ENCODE measurements at regions not wholly inside any gene's neighbourhood (a gene's known extent, or its start where the extent isn't known, plus 50 kb on each side); places are given as distances from the start of the nearest gene placed in this dataset.

DNA sequence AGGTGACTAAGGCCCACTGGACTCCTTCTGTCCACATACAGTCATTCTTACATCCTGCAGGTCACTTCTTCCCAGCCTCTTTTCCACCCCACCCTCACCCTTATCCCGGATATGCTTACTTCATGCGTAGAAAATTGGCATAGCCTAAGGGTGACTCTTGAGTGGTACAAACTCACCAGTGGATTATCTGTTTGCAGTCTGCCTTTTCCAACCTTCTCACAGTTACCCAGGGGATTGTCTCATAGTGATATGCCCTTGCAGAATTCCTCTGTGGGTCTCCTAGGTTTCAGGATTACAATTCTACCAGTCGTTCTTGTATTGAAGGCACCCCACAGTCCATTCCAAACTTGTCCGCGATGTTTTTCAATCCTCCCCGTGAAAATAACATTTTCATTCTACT, 752.9 kb upstream of the HS6ST1 start:
- DNase-seq: no peak
- TF ChIP-seq CTCF (IDR thresholded peaks at IDR 0.05) (no peak), POLR2A (IDR thresholded peaks at IDR 0.05) (no peak)
- Histone ChIP-seq H3K27ac (no peak overlapping the region), H3K36me3 (no peaks in the 10 kb centered on the region), H3K4me1 (peaks cover 0 to 10% (median 0%) of the 10 kb centered on the region in 4 donors), H3K9me3 (no peaks in the 10 kb centered on the region), H3K27me3 (no peaks in the 10 kb centered on the region), H3K4me3 (no peak overlapping the region)
- intact Hi-C loops (cut with DNase I): no loop called here
- ATAC-seq: no peak
- WGBS (ENCODE audit: insufficient coverage, low coverage, low lambda C conversion rate, missing lambda C conversion rate): 78% methylated on average over 6 of the region's 6 CpGs

- H3K36me3 ChIP-seq: no peaks in the 10 kb centered on the region
- WGBS (ENCODE audit: insufficient coverage, low coverage, low lambda C conversion rate, missing lambda C conversion rate): 45% methylated on average over 3 of the region's 3 CpGs
- no peaks in the 10 kb centered on the region for H3K27me3 ChIP-seq
- H3K4me1 ChIP-seq: peaks cover 0 to 10% (median 0%) of the 10 kb centered on the region in 4 donors
- no peak overlapping the region for H3K4me3 ChIP-seq
- H3K27ac ChIP-seq: no peak overlapping the region
- intact Hi-C loops (cut with DNase I): no loop called here
- peak in 2 of 4 donors; percentile 18 to 70 for ATAC-seq
- TF ChIP-seq CTCF (IDR thresholded peaks at IDR 0.05): no peak
- no peak for TF ChIP-seq POLR2A (IDR thresholded peaks at IDR 0.05)
- DNase-seq: no peak
- H3K9me3 ChIP-seq: no peaks in the 10 kb centered on the region
Measured at GRCh38 chr2:129074298-129074920, 755.7 kb upstream of the HS6ST1 start.

- Histone ChIP-seq H3K4me1 (no peaks in the 10 kb centered on the region), H3K4me3 (no peak overlapping the region), H3K36me3 (no peaks in the 10 kb centered on the region), H3K9me3 (no peaks in the 10 kb centered on the region), H3K27me3 (no peaks in the 10 kb centered on the region), H3K27ac (no peak overlapping the region)
- WGBS (ENCODE audit: insufficient coverage, low coverage, low lambda C conversion rate, missing lambda C conversion rate): 58% methylated on average over 3 of the region's 3 CpGs
- ATAC-seq (peak in 1 of 4 donors; percentile 46), DNase-seq (no peak)
- TF ChIP-seq CTCF (IDR thresholded peaks at IDR 0.05): no peak
- intact Hi-C loops (cut with DNase I): no loop called here
Measured at GRCh38 chr2:129078548-129078947, 759.9 kb upstream of the HS6ST1 start.

DNA sequence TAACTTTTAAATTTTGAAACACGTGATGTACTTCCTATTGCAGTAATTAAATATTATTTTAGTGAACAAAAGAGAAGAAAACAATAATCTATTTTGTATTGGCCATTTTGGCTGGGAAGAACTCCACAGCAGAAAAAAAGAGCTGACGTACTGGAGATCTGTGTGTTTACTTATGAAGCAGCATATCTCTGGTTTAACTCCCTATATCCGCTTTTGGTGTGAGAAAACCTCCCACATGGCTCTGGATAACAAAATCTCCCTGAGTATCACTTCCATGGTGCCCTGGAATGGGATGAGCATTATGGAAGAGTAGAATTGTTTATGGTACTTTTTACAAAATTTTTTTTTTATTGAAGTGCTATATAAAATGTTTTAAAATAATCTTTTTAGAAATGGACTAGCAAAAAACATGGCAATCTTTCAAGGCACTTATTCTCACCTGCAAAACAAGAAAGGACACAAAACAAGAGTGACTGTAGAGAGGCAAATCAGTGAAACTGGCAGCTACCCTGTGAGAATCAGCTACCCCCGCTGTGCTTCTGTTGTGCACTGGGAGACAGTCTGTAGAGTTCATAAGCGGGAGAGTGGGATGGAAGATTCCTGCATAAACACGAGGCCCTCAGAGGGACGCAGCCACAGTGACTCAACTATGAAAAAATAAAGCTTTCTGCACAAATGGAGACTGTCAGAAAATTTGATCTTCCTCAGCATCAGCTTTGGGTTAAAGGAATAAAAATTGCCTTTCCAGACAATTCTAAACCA, 762.2 kb upstream of the HS6ST1 start:
- no peak for ATAC-seq
- DNase-seq: no peak
- WGBS (ENCODE audit: insufficient coverage, low coverage, low lambda C conversion rate, missing lambda C conversion rate): 43% methylated on average over 7 of the region's 7 CpGs
- no peak overlapping the region for H3K4me3 ChIP-seq
- no peaks in the 10 kb centered on the region for H3K9me3 ChIP-seq
- no peaks in the 10 kb centered on the region for H3K4me1 ChIP-seq
- no peaks in the 10 kb centered on the region for H3K27me3 ChIP-seq
- no peaks in the 10 kb centered on the region for H3K36me3 ChIP-seq
- no peak overlapping the region for H3K27ac ChIP-seq
- intact Hi-C loops (cut with DNase I): no loop called here
- TF ChIP-seq CTCF (IDR thresholded peaks at IDR 0.05) (no peak), POLR2A (IDR thresholded peaks at IDR 0.05) (no peak)

Measured in right lobe of liver (tissue), 6 donors.